ENCODE measurements at regions not wholly inside any gene's neighbourhood (a gene's known extent, or its start where the extent isn't known, plus 50 kb on each side); places are given as distances from the start of the nearest gene placed in this dataset.

DNA sequence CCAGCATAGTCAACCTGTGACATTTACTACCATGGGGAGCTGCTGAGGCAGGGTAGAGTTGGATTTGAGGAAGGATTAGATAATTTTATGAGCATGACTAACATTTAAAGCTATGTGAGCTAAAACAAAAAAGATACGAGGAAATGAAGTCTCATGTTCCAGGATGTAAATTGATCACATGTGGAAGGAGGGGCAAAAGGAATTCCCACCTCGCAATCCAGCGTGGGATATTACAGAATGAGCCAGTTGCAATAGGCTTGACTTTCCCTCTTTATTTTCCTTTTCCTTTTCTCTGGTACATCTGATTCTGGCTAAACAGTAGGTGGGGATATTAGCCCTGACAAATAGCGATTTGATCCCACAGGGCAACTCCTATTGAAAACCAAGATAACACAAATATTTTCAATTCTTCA is 214.9 kb upstream of the HMGA2 start:
- TF ChIP-seq, protein P1, sequence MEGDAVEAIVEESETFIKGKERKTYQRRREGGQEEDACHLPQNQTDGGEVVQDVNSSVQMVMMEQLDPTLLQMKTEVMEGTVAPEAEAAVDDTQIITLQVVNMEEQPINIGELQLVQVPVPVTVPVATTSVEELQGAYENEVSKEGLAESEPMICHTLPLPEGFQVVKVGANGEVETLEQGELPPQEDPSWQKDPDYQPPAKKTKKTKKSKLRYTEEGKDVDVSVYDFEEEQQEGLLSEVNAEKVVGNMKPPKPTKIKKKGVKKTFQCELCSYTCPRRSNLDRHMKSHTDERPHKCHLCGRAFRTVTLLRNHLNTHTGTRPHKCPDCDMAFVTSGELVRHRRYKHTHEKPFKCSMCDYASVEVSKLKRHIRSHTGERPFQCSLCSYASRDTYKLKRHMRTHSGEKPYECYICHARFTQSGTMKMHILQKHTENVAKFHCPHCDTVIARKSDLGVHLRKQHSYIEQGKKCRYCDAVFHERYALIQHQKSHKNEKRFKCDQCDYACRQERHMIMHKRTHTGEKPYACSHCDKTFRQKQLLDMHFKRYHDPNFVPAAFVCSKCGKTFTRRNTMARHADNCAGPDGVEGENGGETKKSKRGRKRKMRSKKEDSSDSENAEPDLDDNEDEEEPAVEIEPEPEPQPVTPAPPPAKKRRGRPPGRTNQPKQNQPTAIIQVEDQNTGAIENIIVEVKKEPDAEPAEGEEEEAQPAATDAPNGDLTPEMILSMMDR (IDR thresholded peaks at IDR 0.05), result no peak
- TF ChIP-seq POLR2A (IDR thresholded peaks at IDR 0.05) (no peak), EP300 (IDR thresholded peaks at IDR 0.05) (no peak)
